ENCODE measurements at regions not wholly inside any gene's neighbourhood (a gene's known extent, or its start where the extent isn't known, plus 50 kb on each side); places are given as distances from the start of the nearest gene placed in this dataset.

DNA sequence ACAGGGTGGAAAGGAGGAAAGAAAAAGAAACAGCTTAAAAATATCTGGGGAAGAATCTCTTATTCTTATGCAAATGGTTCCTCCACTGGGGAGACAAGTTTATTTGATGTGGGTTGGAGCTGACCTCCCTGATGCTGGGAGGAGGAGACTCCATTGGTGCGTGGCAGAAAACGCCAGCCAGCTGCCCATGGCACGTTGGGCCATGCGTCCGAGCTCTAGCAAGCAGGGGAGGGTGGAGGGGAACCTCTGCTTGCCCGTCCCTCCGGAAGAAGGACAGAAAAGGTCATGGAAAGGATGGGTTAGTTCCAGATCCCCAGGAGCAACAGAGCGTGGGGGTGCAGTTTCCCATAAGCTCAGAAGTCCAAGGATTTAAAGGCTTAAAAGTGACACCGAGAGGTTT is 210.4 kb downstream of the KLHL4 start:
- ATAC-seq, result no peak

More for the DNA sequence above, 210.4 kb downstream of the KLHL4 start:
- TF ChIP-seq JUNB (IDR thresholded peaks at IDR 0.05; ENCODE audit: unreplicated experiment) (no peak), STAT1 (IDR thresholded peaks at IDR 0.05; ENCODE audit: unreplicated experiment) (no peak), EZH2 (IDR thresholded peaks at IDR 0.05; ENCODE audit: low read depth, unreplicated experiment) (no peak), NANOG (IDR thresholded peaks at IDR 0.05; ENCODE audit: borderline replicate concordance) (no peak), CREB1 (CRISPR knock-in tag; IDR thresholded peaks at IDR 0.05; ENCODE audit: low read depth) (no peak), ZNF331 (CRISPR knock-in tag; IDR thresholded peaks at IDR 0.05; ENCODE audit: low read depth) (no peak), ZNF114 (CRISPR knock-in tag; IDR thresholded peaks at IDR 0.05) (no peak), EZH2phosphoT487 (IDR thresholded peaks at IDR 0.05; ENCODE audit: unreplicated experiment) (no peak), POLR2AphosphoS5 (IDR thresholded peaks at IDR 0.05; ENCODE audit: low read depth) (no peak), ZNF462 (CRISPR knock-in tag; IDR thresholded peaks at IDR 0.05) (no peak)
- TF ChIP-seq, protein P1, sequence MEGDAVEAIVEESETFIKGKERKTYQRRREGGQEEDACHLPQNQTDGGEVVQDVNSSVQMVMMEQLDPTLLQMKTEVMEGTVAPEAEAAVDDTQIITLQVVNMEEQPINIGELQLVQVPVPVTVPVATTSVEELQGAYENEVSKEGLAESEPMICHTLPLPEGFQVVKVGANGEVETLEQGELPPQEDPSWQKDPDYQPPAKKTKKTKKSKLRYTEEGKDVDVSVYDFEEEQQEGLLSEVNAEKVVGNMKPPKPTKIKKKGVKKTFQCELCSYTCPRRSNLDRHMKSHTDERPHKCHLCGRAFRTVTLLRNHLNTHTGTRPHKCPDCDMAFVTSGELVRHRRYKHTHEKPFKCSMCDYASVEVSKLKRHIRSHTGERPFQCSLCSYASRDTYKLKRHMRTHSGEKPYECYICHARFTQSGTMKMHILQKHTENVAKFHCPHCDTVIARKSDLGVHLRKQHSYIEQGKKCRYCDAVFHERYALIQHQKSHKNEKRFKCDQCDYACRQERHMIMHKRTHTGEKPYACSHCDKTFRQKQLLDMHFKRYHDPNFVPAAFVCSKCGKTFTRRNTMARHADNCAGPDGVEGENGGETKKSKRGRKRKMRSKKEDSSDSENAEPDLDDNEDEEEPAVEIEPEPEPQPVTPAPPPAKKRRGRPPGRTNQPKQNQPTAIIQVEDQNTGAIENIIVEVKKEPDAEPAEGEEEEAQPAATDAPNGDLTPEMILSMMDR (conservative IDR thresholded peaks at IDR 0.05; ENCODE audit: low read depth in 2 of 2), result no peak
- TF ChIP-seq, protein P2, sequence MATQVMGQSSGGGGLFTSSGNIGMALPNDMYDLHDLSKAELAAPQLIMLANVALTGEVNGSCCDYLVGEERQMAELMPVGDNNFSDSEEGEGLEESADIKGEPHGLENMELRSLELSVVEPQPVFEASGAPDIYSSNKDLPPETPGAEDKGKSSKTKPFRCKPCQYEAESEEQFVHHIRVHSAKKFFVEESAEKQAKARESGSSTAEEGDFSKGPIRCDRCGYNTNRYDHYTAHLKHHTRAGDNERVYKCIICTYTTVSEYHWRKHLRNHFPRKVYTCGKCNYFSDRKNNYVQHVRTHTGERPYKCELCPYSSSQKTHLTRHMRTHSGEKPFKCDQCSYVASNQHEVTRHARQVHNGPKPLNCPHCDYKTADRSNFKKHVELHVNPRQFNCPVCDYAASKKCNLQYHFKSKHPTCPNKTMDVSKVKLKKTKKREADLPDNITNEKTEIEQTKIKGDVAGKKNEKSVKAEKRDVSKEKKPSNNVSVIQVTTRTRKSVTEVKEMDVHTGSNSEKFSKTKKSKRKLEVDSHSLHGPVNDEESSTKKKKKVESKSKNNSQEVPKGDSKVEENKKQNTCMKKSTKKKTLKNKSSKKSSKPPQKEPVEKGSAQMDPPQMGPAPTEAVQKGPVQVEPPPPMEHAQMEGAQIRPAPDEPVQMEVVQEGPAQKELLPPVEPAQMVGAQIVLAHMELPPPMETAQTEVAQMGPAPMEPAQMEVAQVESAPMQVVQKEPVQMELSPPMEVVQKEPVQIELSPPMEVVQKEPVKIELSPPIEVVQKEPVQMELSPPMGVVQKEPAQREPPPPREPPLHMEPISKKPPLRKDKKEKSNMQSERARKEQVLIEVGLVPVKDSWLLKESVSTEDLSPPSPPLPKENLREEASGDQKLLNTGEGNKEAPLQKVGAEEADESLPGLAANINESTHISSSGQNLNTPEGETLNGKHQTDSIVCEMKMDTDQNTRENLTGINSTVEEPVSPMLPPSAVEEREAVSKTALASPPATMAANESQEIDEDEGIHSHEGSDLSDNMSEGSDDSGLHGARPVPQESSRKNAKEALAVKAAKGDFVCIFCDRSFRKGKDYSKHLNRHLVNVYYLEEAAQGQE (IDR thresholded peaks at IDR 0.05; ENCODE audit: unreplicated experiment), result no peak
- TF ChIP-seq, protein P3, sequence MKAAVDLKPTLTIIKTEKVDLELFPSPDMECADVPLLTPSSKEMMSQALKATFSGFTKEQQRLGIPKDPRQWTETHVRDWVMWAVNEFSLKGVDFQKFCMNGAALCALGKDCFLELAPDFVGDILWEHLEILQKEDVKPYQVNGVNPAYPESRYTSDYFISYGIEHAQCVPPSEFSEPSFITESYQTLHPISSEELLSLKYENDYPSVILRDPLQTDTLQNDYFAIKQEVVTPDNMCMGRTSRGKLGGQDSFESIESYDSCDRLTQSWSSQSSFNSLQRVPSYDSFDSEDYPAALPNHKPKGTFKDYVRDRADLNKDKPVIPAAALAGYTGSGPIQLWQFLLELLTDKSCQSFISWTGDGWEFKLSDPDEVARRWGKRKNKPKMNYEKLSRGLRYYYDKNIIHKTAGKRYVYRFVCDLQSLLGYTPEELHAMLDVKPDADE (IDR thresholded peaks at IDR 0.05), result no peak
- Mint-ChIP-seq H3K27ac (no peak overlapping the region), H3K36me3 (ENCODE audit: low read depth) (peaks cover 12% of the 10 kb centered on the region), H3K4me1 (no peaks in the 10 kb centered on the region), H3K27me3 (ENCODE audit: insufficient read depth, low read depth, poor library complexity) (no peaks in the 10 kb centered on the region), H3K9me3 (peaks cover 7% of the 10 kb centered on the region; the same call in 1 of the 3 replicates), H3K4me3 (no peak overlapping the region)
- no peak for DNase-seq (ENCODE audit: low spot score)
- no peaks in the 10 kb centered on the region for H3K36me3 ChIP-seq (ENCODE audit: insufficient read depth)
- H4K20me1 ChIP-seq (replicated peaks; ENCODE audit: insufficient read depth), result no peaks in the 10 kb centered on the region
- H3K27ac ChIP-seq (ENCODE audit: low read depth), result no peak overlapping the region
- no peaks in the 10 kb centered on the region for H3K4me1 ChIP-seq (ENCODE audit: insufficient read depth)
- no peaks in the 10 kb centered on the region for H3K27me3 ChIP-seq (ENCODE audit: insufficient read depth)
- no peak overlapping the region for H3K4me2 ChIP-seq
- H3K4me3 ChIP-seq, result no peak overlapping the region
- no peaks in the 10 kb centered on the region for H3K9me2 ChIP-seq (ENCODE audit: insufficient read depth)
- H3K79me2 ChIP-seq (replicated peaks; ENCODE audit: insufficient read depth), result no peaks in the 10 kb centered on the region
- no peaks in the 10 kb centered on the region for H3F3A ChIP-seq (replicated peaks; ENCODE audit: low read depth)
- H2AFZ ChIP-seq, result no peak overlapping the region; the same call in 1 of the 2 replicates

Measured in GM23338 (cell line).